ENCODE measurements at regions not wholly inside any gene's neighbourhood (a gene's known extent, or its start where the extent isn't known, plus 50 kb on each side); places are given as distances from the start of the nearest gene placed in this dataset.

DNA sequence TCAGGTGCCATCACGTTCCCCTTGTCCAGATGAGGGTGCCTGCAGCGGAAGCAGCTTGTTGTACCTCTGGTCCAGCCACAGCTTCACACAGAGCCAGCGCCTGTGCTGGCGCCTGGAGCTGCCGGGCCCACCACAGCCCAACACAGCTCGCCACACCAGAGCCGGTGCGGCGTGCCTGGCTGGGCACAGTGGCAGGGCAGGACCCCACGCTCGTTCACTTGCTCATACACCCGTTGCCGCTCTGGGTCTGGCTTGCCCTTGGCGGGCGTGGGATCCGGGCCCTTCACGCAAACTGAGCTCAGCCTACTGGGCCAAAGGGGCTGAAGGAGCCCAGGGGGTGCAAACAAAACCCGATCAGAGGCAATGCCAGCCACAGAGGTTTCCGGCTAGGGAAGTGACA, 492.5 kb upstream of the MANEA start:
- TF ChIP-seq POLR2A (IDR thresholded peaks at IDR 0.05) = no peak
- TF ChIP-seq, protein P1, sequence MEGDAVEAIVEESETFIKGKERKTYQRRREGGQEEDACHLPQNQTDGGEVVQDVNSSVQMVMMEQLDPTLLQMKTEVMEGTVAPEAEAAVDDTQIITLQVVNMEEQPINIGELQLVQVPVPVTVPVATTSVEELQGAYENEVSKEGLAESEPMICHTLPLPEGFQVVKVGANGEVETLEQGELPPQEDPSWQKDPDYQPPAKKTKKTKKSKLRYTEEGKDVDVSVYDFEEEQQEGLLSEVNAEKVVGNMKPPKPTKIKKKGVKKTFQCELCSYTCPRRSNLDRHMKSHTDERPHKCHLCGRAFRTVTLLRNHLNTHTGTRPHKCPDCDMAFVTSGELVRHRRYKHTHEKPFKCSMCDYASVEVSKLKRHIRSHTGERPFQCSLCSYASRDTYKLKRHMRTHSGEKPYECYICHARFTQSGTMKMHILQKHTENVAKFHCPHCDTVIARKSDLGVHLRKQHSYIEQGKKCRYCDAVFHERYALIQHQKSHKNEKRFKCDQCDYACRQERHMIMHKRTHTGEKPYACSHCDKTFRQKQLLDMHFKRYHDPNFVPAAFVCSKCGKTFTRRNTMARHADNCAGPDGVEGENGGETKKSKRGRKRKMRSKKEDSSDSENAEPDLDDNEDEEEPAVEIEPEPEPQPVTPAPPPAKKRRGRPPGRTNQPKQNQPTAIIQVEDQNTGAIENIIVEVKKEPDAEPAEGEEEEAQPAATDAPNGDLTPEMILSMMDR (IDR thresholded peaks at IDR 0.05) = no peak

Data from heart left ventricle (tissue), 13 donors.